ENCODE measurements at regions not wholly inside any gene's neighbourhood (a gene's known extent, or its start where the extent isn't known, plus 50 kb on each side); places are given as distances from the start of the nearest gene placed in this dataset.
"Not testable (repeated sequence)": the region's sequence is repeated elsewhere in the genome, so short reads cannot be mapped to it uniquely, and the experiment has no call there.

DNA sequence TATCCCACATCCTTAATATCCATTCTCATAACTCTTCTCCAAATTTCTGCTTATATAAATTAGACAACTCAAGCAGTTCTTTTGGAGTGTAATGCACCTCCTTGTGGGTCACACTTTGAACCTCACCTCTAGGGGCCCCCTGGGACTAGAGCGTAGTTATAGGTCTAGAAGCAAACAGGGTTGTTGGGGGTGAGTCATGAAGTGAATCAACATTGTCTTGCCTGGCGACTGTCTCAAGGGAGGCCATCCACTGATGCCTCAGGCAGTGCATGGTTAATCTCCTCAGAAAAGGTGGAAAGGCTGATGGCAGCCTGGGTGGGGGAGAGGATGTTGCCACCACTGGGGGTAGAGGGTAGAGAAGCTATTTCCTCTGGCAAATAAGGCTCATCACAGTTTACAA, 129.1 kb downstream of the TNFRSF21 start:
- DNase-seq, result no peak

DNA sequence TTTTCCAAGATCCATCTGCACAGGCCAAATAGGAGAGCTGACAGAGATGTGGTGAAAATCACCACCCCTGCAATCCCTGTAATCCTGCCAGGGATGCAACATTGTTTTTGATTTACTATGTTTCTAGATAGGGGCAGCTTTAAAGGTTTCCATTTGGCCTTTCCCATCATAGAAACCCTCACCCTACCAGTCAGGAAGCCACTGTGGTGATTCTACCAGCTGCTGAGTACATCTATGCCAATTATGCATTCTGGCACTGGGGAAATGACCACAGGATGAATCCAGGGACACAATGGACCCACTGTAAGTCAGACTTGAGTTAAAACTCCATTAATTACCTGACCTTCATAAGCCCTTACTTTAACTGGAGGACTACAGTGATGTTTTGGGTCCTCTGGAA, 130.4 kb downstream of the TNFRSF21 start:
- no peak for DNase-seq

DNA sequence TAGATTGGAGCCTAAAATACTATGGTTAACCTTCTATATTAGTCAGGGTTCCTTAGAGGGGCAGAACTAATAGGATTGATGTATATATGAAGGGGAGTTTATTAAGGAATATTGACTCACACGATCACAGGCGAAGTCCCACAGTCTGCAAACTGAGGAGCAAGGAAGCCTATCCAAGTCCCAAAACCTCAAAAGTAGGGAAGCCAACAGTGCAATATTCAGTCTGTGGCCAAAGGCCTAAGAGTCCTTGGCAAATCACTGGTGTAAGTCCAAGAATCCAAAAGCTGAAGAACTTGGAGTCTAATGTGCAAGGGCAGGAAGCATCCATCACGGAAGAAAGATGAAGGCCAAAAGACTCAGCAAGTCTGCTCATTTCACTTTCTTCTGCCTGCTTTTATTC, 133.5 kb upstream of the ADGRF1 start:
- DNase-seq, result no peak

DNA sequence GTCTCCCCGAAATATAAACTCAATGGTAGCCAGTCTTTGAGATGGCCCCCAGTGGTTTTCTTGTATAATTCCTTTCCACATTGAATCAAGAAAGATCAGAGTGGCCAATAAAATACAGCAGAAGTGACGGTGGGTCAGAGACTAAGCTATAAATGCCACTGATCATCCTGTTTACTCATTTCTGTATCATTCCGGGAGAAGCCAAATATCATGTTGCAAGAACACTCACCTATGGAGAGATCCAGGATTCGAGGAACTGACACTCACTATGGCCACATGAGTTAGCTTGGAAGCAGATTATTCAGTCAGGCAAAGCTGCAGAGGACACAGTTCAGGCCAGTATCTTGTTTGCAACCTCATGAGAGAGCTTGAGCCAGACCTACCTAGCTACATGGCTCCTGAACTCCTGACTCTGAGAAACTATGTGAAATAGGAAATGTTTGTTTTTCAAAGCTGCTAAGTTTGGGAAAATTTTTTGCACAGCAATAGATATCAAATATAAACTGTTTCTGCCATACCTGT, 132.4 kb upstream of the ADGRF1 start:
- DNase-seq, result no peak

DNA sequence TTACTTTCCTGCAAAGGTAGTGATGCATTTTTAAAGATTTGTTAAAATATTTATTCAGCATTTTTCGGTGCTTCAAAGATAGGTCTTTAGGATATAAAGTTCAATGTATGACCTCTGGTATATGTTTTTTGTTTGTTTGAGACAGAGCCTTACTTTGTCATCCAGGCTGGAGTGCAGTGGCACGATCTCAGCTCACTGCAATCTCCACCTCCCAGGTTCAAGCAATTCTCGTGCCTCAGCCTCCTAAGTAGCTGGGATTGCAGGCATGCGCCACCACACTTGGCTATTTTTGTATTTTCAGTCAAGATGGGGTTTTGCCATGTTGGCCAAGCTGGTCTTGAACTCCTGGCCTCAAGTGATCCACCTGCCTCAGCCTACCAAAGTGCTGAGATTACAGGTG, 131.9 kb upstream of the ADGRF1 start:
- not testable (repeated sequence) for DNase-seq

DNA sequence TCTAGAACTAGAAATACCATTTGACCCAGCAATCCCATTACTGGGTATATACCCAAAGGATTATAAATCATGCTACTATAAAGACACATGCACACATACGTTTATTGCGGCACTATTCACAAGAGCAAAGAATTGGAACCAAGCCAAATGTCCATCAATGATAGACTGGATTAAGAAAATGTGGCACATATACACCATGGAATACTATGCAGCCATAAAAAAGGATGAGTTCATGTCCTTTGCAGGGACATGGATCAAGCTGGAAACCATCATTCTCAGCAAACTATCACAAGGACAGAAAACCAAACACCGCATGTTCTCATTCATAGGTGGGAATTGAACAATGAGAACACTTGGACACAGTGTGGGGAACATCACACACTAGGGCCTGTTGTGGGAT, 131.0 kb upstream of the ADGRF1 start:
- not testable (repeated sequence) for DNase-seq

DNA sequence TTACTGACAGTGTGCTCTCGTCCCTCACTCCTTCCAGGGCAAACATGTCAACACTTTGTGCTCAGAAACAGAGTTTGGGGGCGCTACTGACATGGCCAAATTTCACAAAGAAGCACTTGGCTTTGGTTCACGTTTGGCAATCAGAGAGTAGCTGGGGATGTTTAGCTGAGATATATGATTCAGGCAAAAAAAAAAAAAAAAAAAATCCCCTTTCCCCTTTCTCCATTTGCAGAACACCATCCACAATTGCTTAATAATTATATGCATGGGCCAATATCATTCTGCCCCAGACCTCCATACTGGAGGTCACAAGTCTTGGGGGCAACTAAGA, 128.4 kb upstream of the ADGRF1 start:
- DNase-seq, result peak; percentile 49 to 73 (median 56)

DNA sequence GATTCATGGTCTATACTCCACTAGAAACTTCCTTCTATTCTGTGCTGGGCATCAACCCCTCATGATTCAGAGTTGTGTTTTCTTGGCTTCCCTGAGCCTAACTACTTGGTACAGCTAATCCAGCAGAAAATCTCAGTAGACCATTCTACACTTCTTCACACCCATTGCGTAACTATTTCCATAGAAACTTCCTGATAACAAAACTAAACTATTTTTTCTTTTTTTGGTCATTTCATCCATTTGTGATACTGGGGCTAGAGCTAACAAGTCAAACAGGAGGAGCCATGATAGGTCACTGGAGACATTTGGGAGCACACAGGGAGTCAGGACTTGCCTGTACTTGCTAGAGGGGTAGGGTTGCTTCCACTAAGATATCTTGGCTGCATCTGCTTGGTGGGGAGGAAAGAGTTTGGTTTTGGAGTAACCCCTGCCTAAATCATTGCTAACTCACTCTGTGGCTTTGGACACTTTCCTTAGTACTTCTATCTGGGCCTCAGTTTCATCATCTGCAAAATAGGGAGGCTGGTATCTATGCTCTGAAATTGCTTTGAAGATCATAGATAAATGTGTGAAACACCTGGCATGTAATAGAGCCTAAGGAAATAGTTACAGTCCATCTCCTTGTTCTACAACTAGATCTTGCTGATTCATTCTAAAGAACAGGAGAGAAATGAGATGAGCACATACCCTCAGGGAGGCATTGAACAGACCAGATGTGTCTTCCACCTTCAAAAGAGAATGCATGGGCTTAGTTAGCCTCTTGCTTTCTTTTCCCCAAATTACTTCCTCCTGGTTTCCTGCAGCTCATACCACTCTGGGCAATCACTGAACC, 127.9 kb upstream of the ADGRF1 start:
- peak; percentile 28 to 73 (median 54) for DNase-seq

DNA sequence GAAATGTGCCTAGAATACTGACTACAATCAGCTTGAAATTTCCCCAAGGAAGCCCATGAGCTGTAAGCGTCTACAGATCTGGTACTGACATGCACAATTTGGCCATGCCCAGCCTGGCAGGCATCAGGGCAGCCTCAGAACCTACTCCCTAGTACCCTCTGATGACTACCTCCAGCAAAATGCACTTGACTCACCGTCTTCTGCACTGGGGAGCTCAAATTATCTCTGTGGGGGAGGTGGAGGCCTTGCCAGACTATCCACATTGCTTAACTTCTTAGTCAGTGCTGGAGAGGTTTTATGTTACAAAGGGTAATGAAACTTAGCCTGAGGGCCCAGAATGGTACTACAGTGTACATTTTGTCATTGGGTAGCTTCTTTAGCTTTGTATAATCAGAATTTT, 126.0 kb upstream of the ADGRF1 start:
- DNase-seq, result peak; percentile 76 to 92 (median 85)

DNA sequence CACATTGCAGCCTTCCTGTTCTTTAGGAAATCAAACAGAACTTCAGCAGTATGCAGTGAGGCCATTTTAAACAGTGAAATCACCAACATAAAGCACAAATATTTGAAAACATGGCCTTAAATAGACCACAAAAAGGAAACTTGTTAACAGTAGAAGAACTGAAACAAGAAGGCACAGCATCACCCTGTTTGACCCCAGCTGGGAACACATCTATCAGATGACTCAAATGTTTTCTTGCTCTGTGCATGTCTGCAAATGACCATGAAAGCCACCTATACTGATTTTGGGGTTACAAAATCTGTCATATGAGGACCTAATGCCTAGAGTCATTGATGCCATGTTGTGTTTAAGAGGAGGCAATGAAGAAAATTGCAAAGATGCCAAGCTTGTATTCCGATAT, 123.8 kb upstream of the ADGRF1 start:
- DNase-seq, result peak; percentile 72 to 90 (median 84)

DNA sequence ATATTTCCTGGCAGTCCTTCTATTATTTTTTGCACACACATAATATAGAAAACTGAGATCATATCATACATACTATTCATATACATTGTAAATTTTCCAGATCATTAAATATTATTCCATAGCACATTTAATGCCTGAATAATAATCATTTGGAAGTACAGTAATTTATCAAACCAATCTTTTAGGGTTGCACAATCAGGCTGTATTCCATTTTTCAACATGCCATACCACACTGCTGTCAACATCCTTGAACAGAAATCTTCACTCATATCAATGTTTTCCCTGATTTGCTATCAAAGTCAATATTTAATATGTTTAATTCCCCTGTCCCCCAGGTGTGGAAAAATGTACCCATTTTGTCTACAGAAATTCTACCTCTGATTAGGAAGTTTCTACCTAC, 122.7 kb upstream of the ADGRF1 start:
- no peak for DNase-seq

DNA sequence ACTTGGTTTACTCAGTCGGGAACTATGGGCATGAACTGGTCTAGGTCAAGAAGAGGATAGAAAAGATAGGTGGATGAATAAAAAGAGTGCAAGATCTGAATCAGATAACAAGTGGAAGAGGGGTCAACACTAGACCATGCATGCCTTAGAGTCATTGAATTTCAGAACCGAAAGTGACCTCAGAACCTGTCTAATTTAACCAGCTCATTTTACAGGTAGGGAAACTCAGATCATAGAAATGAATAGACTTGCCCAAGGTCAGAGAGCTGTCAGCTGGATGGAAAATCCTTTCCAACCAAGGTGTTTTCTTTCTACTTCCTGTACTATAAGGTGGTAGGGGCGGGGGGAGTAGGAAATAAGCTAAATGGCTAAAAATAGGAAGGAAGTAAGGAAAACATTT, 121.4 kb upstream of the ADGRF1 start:
- DNase-seq, result no peak

DNA sequence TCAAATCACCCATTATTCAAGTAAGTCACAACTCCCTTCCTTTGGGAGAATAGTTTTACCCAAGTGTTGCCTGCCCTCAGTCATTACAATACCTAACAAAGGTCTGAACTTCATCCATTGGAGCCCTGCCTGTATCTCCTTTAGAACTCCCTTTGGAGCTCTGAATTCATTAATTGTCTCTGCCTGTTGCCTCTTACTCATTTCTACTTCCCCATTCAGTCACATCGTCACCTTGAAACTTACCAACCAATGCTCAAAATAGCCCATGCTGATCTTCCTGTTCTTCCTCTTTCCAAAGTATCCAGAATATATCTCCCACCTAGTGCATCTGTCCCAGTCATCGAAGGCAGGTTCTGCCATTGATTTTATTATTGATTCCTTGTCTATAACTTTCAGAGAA, 120.7 kb upstream of the ADGRF1 start:
- peak; percentile 52 to 85 (median 73) for DNase-seq

DNA sequence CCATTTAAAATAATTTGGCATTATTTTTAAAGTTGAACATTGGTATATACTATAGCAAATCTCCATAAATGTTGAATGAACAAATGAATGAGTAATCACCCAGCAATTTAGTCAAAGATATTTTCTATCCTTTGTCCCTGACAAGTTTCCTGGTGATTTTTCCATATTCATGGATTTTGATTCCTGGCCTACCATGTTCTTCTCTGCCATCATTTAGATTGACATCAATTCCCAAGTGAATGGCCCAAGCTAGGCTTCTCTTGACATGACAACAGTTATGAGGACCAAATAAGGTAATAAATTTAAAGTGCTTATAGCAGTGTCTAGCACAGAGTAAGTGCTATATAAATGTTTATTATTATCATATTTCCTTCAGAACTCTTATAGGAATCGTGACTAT, 120.1 kb upstream of the ADGRF1 start:
- DNase-seq, result no peak

DNA sequence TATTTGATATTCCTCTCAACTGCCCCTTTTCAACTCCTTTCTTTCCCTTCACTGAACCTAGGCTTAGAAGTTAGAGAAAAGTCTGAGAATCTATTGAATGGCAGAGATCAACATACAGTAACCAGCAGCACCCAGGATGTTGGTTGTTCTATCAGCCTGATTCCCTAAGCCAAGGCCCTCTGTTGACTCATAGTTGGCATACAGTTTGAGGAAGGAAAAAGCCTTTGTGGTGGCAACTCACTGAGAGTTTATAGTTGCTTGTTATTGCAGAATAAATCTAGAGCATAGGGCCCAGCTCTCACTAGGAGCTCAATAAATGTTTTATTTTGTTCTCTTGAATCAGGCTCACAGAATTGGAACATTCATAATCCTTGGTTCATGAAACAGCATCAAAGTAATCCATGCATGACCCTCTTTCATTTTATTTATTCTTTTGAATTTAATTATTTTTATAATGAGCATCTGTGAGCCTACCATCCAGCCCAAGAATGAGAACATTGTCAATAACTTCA, 119.1 kb upstream of the ADGRF1 start:
- DNase-seq, result peak; percentile 82 to 95 (median 90)

DNA sequence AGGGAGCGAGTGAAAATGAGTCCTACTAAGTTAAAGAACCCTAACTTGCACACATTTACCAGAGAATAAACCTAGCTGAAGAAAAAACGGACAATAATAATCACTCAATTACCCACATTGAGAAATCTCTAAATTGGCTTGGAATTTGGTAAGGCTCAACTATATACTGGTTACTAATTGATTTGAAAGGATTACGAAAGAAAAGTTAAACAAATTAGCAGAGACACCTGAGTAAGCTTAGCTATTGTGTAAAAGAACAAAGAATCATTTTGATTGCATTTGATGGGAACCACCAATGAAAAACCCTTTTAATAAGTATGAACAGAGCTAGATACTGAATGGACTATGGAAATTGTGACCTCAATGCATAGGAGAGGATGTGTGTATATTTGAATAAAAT, 118.6 kb upstream of the ADGRF1 start:
- DNase-seq, result no peak

DNA sequence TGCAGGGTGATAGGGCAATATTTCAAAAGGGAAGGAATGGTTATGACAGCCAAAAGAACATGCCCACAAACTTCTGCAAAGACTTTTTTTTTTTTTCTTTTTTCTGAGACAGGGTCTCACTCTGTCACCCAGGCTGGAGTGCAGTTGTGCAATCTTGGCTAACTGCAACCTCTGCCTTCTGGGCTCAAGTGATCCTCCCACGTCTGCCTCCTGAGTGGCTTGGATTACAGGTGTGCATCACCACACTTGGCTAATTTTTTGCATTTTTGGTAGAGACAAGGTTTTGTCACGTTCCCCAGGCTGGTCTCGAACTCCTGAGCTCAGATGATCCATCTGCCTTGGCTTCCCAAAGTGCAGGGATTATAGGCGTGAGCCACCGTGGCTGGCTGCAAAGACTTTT, 117.6 kb upstream of the ADGRF1 start:
- DNase-seq, result peak in 3 of 4 experiments; percentile 39 to 57 (median 48)

DNA sequence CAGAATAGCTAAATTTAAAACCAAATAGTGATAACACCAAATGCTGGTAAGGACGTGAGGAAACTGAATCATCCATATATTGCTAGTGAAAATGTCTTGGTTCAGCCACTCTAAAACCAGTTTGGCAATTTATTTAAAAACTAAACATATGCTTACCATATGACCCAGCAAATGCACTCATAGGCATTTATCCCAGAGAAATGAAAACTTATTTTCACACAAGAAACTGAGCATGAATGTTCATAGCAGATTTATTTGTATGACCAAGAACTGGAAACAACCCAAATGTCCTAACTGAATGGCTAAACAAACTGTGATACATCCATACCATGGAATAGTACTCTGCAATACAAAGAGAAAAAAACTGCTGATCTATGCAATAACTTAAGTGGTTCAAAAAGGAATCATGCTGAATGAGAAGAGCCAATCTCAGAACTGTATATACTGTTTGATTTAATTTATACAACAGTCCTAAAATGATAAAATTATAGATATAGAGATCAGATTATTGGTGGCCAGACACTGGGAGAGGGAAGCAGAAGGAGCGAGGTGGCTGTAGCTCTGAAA, 115.6 kb upstream of the ADGRF1 start:
- DNase-seq, result no peak

DNA sequence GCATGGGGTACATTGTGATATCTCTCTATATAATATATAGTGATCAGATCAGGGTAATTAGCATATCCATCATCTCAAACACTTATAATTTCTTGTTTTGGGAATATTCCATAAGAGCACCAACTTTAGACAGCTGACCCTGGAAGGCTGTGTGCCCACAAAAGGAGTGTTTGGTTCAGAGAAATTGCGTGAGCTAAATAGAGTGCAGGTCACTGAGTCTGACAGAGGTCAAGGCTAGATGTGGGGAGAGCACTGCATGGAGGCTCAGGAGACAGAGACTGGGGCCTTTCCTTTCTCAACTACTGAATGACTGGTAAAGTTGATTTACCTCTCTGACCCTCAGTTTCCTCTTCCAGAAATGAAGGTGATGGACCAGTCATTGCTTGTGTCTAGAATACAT, 114.9 kb upstream of the ADGRF1 start:
- DNase-seq, result no peak

DNA sequence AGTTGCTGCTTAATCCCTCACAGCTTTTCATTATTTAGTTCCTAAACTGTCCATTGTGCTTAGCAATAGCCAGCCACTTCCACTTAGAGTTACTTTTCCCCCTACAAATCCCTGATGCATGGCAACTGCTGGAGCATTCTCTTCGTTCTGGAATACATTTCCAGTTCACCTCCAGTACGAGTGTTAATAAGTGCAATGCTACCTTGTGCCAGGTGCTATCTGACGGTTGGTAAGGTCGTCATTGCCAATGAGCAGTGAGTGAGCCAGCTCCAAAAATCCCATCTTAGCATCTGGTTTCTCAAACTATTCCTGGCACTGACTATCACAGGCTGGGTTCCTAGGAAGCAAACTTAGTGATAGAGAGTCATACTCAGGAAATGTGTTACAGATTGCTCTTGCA, 114.1 kb upstream of the ADGRF1 start:
- DNase-seq, result no peak

DNA sequence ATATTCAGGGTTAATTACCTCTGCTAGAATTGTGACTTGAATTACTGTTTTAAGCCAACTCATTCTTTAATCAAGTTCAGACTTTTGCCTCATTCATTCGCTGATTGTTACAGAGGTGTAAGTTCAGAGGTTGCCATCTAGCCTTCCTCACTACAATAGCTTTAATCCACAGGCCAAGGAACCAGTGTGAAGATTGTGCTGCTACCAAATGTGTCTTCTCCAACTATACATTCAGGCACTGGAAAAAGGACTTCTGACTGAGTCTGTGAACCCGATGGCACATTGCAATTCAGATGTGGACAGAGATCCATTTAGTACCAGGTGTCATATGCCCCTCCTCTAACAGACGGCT, 111.2 kb upstream of the ADGRF1 start:
- no peak for DNase-seq

DNA sequence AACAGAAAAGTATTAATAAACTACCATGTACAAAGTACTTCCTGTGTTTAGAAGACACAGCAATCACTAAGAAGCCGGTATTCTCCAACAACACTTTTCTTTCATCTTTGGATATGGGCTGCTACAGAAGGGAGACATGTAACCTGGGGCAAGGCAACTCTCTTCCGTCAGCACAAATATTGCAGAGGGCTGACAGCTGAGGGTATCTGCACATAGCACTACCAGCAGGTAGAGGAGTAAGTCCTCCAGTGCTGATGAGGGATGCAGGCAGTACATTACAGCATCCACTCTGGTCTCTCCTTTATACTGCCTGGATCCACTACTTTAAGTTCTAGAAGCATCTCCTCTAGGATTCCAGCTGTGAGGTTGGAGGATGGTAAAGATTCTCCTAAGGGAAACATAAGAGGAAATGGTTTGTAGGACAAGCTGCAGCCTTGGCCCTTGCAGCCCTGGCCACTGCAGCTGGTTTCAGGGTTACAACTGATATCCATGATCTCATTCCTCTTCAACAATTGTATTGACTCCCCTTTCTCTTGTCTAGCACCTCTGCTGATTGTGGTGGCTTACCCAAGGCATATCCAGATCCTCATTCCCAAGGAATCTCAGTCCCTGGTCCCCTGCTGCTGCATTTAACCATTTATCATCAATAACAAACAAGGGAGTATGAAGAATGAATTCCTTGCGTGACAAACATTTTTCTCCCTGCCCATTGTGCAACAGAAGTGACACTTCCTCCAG, 110.7 kb upstream of the ADGRF1 start:
- peak in 2 of 4 experiments; percentile 27 to 41 for DNase-seq

DNA sequence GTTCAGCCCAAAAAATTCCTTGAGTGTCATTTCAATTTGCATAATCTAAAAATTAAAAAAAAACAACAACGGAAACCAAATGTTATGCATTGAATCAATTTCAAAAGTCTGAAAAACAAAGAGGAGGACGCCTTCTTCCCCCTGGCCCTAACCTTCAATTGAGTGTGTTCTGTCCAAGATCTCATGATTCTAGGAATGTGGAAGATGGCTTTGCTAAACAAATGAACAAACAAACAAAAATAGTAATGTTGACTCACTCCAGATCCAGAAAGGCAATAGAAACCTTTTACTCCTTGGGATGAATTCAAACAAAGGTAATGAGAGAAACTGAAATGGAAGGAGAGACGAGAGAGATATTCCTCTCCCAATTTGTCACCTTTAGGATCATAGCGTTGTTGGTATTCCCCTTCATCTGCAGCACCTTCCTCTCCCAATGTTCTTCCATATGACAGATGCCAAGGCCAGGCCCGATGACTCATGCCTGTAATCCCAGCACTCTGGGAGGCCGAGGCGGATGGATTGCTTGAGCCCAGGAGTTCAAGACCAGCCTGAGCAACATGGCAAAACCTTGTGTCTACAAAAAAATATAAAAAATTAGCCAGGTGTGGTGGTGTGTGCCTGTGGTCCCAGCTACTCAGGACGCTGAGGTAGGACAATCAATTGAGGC, 109.2 kb upstream of the ADGRF1 start:
- no peak for DNase-seq

Data from suppressor macrophage (primary cell).